ENCODE measurements at regions not wholly inside any gene's neighbourhood (a gene's known extent, or its start where the extent isn't known, plus 50 kb on each side); places are given as distances from the start of the nearest gene placed in this dataset.
"Not testable (repeated sequence)": the region's sequence is repeated elsewhere in the genome, so short reads cannot be mapped to it uniquely, and the experiment has no call there.

GRCh38 chr18:30622104-30622503, 420.4 kb downstream of the DSC3 start:
- DNase-seq = no peak

GRCh38 chr18:30618567-30618966, 424.0 kb downstream of the DSC3 start:
- DNase-seq = no peak

GRCh38 chr18:30616414-30616813, 426.1 kb downstream of the DSC3 start:
- no peak for DNase-seq

GRCh38 chr18:30613467-30613801, 429.1 kb downstream of the DSC3 start:
- no peak for DNase-seq

- no peak for DNase-seq
Observed at GRCh38 chr18:30601541-30601940, 441.0 kb downstream of the DSC3 start.

GRCh38 chr18:30597202-30597601, 445.3 kb downstream of the DSC3 start:
- no peak for DNase-seq

- DNase-seq = no peak
Observed at GRCh38 chr18:30596635-30597034, 445.9 kb downstream of the DSC3 start.

- DNase-seq = no peak
Observed at GRCh38 chr18:30595942-30596341, 446.6 kb downstream of the DSC3 start.

GRCh38 chr18:30594911-30595310, 447.6 kb downstream of the DSC3 start:
- not testable (repeated sequence) for DNase-seq

- DNase-seq = no peak
Observed at GRCh38 chr18:30591462-30591861, 451.1 kb downstream of the DSC3 start.

- DNase-seq = no peak
Observed at GRCh38 chr18:30588673-30589164, 453.8 kb downstream of the DSC3 start.

- no peak for DNase-seq
Observed at GRCh38 chr18:30583768-30584167, 458.8 kb downstream of the DSC3 start.

GRCh38 chr18:30582078-30582477, 460.5 kb downstream of the DSC3 start:
- DNase-seq = no peak

- no peak for DNase-seq
Observed at GRCh38 chr18:30578707-30579106, 463.8 kb downstream of the DSC3 start.

- no peak for DNase-seq
Observed at GRCh38 chr18:30572214-30572613, 470.3 kb downstream of the DSC3 start.

- no peak for DNase-seq
Observed at GRCh38 chr18:30568333-30568732, 474.2 kb downstream of the DSC3 start.

- DNase-seq = no peak
Observed at GRCh38 chr18:30566877-30567276, 475.7 kb downstream of the DSC3 start.

GRCh38 chr18:30562231-30562630, 480.3 kb downstream of the DSC3 start:
- no peak for DNase-seq

- DNase-seq = no peak
Observed at GRCh38 chr18:30556112-30556511, 486.4 kb downstream of the DSC3 start.

- no peak for DNase-seq
Observed at GRCh38 chr18:30545393-30545792, 497.1 kb downstream of the DSC3 start.

GRCh38 chr18:30544141-30544540, 498.4 kb downstream of the DSC3 start:
- no peak for DNase-seq

GRCh38 chr18:30533716-30534115, 508.8 kb downstream of the DSC3 start:
- no peak for DNase-seq

- no peak for DNase-seq
Observed at GRCh38 chr18:30527917-30528316, 514.6 kb downstream of the DSC3 start.

GRCh38 chr18:30527226-30527625, 515.3 kb downstream of the DSC3 start:
- no peak for DNase-seq

GRCh38 chr18:30522288-30522929, 520.1 kb downstream of the DSC3 start:
- no peak for DNase-seq

Data from GOT3 (cell line).